ENCODE measurements at regions not wholly inside any gene's neighbourhood (a gene's known extent, or its start where the extent isn't known, plus 50 kb on each side); places are given as distances from the start of the nearest gene placed in this dataset.

DNA sequence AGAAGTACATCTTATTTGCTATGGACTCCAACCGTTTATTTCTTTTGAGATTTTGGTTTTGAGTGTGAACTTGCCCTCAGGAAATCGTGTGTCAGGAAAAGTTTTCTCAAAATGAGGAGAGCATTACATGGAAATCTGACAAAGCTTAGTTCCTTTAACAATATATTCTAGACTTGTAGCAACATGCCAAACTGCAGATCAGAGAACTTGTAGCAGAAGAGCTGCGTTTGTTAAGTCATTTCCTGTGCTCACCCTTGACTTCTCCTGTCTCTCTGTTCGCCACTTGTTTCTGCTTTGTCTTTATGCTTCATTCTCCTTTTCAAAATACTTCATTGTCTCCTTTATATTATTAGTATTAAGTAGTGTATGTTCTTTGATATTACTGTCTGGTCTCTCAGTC is 116.6 kb upstream of the FOXP2 start:
- Histone ChIP-seq H3K4me2 (ENCODE audit: unreplicated experiment) (no peak overlapping the region), H3K27me3 (replicated peaks; ENCODE audit: insufficient read depth) (no peaks in the 10 kb centered on the region), H3K27ac (no peak overlapping the region), H3K9ac (no peak overlapping the region), H4K20me1 (ENCODE audit: insufficient read depth) (no peaks in the 10 kb centered on the region), H3K4me1 (ENCODE audit: insufficient read depth) (no peaks in the 10 kb centered on the region), H3K79me2 (ENCODE audit: insufficient read depth) (no peaks in the 10 kb centered on the region), H3K9me3 (ENCODE audit: low read depth) (no peaks in the 10 kb centered on the region), H3K9me2 (ENCODE audit: insufficient read depth) (no peaks in the 10 kb centered on the region), H3K36me3 (ENCODE audit: low read depth) (no peaks in the 10 kb centered on the region), H3K4me3 (no peak overlapping the region), H2AFZ (no peak overlapping the region), H3F3A (ENCODE audit: insufficient read depth) (no peaks in the 10 kb centered on the region)
- DNase-seq = no peak
- 88% methylated on average over 4 of the region's 4 CpGs for WGBS, 2 experiments (ENCODE audit: low coverage in 1 of 2, low lambda C conversion rate in 2 of 2, missing lambda C conversion rate in 2 of 2)
- in situ Hi-C loops (cut with MboI) = no loop called here
- TF ChIP-seq EZH2phosphoT487 (IDR thresholded peaks at IDR 0.05; ENCODE audit: insufficient read depth, low read depth) = no peak
- no peak for TF ChIP-seq EZH2 (IDR thresholded peaks at IDR 0.05; ENCODE audit: insufficient read depth, poor library complexity, severe bottlenecking)

DNA sequence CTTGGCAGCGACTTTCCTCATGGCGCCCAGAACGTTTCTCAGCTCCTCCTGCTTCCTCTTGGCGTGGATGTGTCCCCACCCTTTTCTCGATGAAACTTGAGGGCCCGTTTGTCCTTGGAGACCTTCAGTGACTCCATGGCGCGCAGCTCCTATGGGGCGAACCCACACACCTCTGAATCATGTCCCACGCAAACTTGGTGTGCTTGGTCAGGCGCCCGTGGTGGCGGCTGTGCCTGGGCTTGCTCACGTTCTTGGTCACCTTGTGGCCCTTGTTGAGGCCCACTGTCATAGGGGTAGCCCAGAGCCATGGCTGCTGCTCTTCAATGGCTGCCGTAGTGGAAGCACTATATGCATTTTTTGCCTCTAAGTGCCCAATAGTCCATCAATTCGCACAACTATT is 117.5 kb upstream of the FOXP2 start:
- DNase-seq = no peak
- no peaks in the 10 kb centered on the region for H3K4me1 ChIP-seq (ENCODE audit: insufficient read depth)
- no peak overlapping the region for H2AFZ ChIP-seq
- TF ChIP-seq EZH2 (IDR thresholded peaks at IDR 0.05; ENCODE audit: insufficient read depth, poor library complexity, severe bottlenecking) (no peak), EZH2phosphoT487 (IDR thresholded peaks at IDR 0.05; ENCODE audit: insufficient read depth, low read depth) (no peak)
- H3K4me3 ChIP-seq = no peak overlapping the region
- H3K79me2 ChIP-seq (ENCODE audit: insufficient read depth) = no peaks in the 10 kb centered on the region
- no peaks in the 10 kb centered on the region for H3F3A ChIP-seq (ENCODE audit: insufficient read depth)
- no peak overlapping the region for H3K4me2 ChIP-seq (ENCODE audit: unreplicated experiment)
- H3K27me3 ChIP-seq (replicated peaks; ENCODE audit: insufficient read depth) = no peaks in the 10 kb centered on the region
- H3K9ac ChIP-seq = no peak overlapping the region
- H3K36me3 ChIP-seq (ENCODE audit: low read depth) = no peaks in the 10 kb centered on the region
- in situ Hi-C loops (cut with MboI) = no loop called here
- H3K27ac ChIP-seq = no peak overlapping the region
- no peaks in the 10 kb centered on the region for H4K20me1 ChIP-seq (ENCODE audit: insufficient read depth)
- no peaks in the 10 kb centered on the region; the same call in 1 of the 2 replicates for H3K9me2 ChIP-seq (ENCODE audit: insufficient read depth)
- H3K9me3 ChIP-seq (ENCODE audit: low read depth) = no peaks in the 10 kb centered on the region
- 95 to 96% methylated on average over 15 to 16 of the region's 16 CpGs for WGBS, 2 experiments (ENCODE audit: low coverage in 1 of 2, low lambda C conversion rate in 2 of 2, missing lambda C conversion rate in 2 of 2)

DNA sequence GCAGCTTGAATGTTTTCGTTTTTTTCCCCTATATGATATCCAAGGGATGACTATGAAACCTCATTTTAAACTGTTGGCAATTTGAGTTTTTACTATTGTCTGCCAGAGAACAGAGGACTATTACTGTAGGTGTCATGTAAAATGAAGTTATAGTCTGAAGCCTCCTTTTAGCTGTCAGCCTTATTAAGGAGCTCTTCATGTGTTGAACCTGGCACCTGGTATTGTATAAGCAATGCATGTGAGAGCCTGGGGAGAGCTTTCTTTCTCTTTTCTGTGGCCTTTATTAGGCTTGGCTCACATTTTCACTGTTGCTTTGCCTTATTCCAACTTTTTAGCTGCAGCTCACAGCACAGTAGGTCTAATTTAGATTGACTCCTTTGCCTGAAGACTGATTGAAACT is 119.1 kb upstream of the FOXP2 start:
- Histone ChIP-seq H3K9me2 (ENCODE audit: insufficient read depth) (no peaks in the 10 kb centered on the region; the same call in 1 of the 2 replicates), H3K27ac (no peak overlapping the region), H3K4me2 (ENCODE audit: unreplicated experiment) (no peak overlapping the region), H3K9me3 (ENCODE audit: low read depth) (no peaks in the 10 kb centered on the region), H3K9ac (no peak overlapping the region), H4K20me1 (ENCODE audit: insufficient read depth) (no peaks in the 10 kb centered on the region), H3K79me2 (ENCODE audit: insufficient read depth) (no peaks in the 10 kb centered on the region), H2AFZ (no peak overlapping the region), H3K4me3 (no peak overlapping the region), H3K27me3 (replicated peaks; ENCODE audit: insufficient read depth) (no peaks in the 10 kb centered on the region), H3K4me1 (ENCODE audit: insufficient read depth) (no peaks in the 10 kb centered on the region), H3K36me3 (ENCODE audit: low read depth) (no peaks in the 10 kb centered on the region), H3F3A (ENCODE audit: insufficient read depth) (no peaks in the 10 kb centered on the region)
- TF ChIP-seq EZH2 (IDR thresholded peaks at IDR 0.05; ENCODE audit: insufficient read depth, poor library complexity, severe bottlenecking) (no peak), EZH2phosphoT487 (IDR thresholded peaks at IDR 0.05; ENCODE audit: insufficient read depth, low read depth) (no peak)
- in situ Hi-C loops (cut with MboI) = no loop called here
- WGBS, 2 experiments (ENCODE audit: low coverage in 1 of 2, low lambda C conversion rate in 2 of 2, missing lambda C conversion rate in 2 of 2) = 36 to 51% methylated on average over 1 of the region's 1 CpG
- DNase-seq = no peak

DNA sequence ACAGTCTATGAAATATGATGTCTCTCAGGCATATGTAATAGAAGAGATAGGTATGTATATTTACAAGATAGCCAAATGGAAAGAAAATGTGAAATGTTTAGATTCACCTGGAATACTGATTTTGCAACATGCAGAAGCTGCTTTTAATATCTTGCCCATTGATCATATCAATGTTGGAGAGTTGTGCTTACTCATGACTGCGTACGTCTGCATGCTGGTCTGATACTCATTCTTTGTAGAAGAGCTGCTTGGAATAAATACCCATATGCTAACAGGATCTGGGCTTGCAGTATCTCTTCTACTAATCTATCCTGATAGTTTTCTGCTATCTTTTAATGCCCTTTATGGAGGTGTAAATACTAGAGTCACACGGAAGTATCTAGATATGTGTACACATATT is 120.6 kb upstream of the FOXP2 start:
- Histone ChIP-seq H3K4me1 (ENCODE audit: insufficient read depth) (no peaks in the 10 kb centered on the region), H3K27me3 (replicated peaks; ENCODE audit: insufficient read depth) (no peaks in the 10 kb centered on the region), H2AFZ (no peak overlapping the region), H3K79me2 (ENCODE audit: insufficient read depth) (no peaks in the 10 kb centered on the region), H3K9ac (no peak overlapping the region), H4K20me1 (ENCODE audit: insufficient read depth) (no peaks in the 10 kb centered on the region), H3K4me3 (no peak overlapping the region), H3K9me2 (ENCODE audit: insufficient read depth) (no peaks in the 10 kb centered on the region; the same call in 1 of the 2 replicates), H3K27ac (no peak overlapping the region), H3F3A (ENCODE audit: insufficient read depth) (no peaks in the 10 kb centered on the region), H3K36me3 (ENCODE audit: low read depth) (no peaks in the 10 kb centered on the region), H3K9me3 (ENCODE audit: low read depth) (no peaks in the 10 kb centered on the region), H3K4me2 (ENCODE audit: unreplicated experiment) (no peak overlapping the region)
- DNase-seq = no peak
- in situ Hi-C loops (cut with MboI) = no loop called here
- no peak for TF ChIP-seq EZH2 (IDR thresholded peaks at IDR 0.05; ENCODE audit: insufficient read depth, poor library complexity, severe bottlenecking)
- TF ChIP-seq EZH2phosphoT487 (IDR thresholded peaks at IDR 0.05; ENCODE audit: insufficient read depth, low read depth) = no peak
- WGBS, 2 experiments (ENCODE audit: low coverage in 1 of 2, low lambda C conversion rate in 2 of 2, missing lambda C conversion rate in 2 of 2) = 84 to 85% methylated on average over 3 of the region's 3 CpGs
